Activated CD4-positive, alpha-beta T cell treated with anti-CD3 and anti-CD28 coated beads, Interleukin-10, Interleukin-2, amounts not matched to agents 100 ng/mL and 50 ng/mL, durations not matched to agents 16 hours and 8 hours (primary cell): ENCODE measurements at regions not wholly inside any gene's neighbourhood (a gene's known extent, or its start where the extent isn't known, plus 50 kb on each side); places are given as distances from the start of the nearest gene placed in this dataset.

ENCODE experiments used
- DNase-seq: peaks from one replicate; pipeline ENCODE4 v3.0.0-alpha.2; 2020

DNA sequence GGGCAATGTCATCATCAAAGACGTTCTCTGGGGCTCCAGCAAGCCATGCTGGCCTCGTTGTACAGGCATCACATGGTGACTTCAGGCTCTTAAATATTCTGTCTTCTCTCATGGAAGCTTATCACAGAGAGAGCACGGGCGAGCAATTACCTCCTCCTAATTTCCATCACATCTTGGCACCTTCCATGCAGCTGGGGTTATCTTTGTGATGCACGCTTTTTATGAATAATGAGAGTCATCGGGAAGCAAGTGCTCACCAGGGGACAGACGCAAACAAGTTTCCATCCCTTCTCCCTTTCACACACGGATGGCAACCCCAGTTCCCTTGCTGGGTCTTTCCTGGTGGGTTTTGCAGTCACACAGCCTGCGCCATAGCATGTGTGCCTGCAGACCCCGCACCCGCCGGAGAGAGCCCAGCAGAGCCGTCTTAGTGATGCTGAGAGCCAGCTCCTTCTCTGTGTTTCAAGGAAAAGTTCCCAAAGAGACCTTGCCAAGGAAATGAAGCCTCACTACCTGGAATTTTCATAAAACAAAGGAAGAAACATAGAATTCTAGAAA lies 116.3 kb upstream of the AFDN start:
- no peak for DNase-seq

DNA sequence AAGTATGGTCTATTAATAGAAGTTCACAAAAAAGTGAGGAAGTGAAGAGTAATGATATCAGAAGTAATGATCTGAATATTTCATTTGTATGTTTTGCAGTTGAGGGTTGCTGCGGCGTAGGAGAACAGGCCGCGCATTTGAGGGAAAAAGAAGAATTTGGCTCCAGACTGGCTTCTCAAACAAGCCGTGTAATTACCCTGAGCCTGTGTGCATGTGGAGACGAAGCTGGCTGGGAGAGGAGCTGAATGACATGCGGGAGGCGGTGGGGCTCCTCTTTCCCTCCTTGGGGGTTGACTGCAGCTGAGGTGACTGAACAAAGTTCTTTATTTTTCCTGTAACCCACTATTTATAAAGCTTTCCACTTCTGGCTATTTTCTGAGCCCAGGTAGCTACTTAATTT lies 115.5 kb upstream of the AFDN start:
- no peak for DNase-seq

DNA sequence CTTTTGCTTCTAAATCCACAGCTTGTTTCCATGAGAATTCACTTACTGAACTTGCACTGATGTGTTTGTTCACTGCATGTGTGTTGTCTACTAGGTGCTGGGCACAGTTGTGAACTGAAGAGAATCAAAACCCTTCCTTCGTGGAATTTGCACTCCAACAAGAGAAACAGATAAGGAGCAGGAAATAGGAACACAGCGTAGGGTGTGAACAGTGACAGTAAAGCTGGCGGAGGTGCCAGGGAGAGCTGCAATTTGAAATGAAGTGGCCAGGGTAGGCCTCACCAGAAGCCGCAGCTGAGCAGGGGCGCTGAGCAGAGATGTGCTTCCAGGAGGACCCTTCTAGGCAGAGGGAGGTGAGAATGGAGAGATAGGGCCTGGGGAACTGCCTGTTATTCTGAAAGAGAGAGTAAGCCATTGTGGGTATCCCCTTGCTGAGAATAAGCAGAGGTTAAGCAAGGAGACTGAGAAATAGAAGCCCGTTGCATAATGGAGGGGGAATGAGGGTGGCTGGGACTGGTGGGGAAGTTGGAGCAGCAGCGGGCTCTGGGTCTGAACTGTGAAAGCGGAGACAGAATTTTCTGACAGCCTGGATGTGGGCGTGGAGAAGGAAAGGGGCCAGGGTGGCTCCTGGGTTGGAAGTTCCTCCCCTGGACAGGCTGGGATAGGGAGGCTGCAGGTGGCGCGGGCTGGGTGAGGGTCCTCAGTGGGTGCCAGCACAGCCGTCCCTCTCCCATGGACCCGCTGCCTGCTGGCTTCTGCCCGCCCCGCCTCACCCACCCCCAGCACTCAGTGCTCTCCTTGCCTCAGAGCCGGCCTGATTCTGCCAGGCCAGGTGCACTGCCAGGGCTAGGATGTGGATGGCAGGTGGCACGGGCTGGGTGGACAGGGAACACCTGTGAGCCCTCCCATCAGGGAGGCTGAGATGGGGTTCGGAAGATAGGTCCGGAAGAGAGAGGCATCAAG lies 114.7 kb upstream of the AFDN start:
- no peak for DNase-seq

DNA sequence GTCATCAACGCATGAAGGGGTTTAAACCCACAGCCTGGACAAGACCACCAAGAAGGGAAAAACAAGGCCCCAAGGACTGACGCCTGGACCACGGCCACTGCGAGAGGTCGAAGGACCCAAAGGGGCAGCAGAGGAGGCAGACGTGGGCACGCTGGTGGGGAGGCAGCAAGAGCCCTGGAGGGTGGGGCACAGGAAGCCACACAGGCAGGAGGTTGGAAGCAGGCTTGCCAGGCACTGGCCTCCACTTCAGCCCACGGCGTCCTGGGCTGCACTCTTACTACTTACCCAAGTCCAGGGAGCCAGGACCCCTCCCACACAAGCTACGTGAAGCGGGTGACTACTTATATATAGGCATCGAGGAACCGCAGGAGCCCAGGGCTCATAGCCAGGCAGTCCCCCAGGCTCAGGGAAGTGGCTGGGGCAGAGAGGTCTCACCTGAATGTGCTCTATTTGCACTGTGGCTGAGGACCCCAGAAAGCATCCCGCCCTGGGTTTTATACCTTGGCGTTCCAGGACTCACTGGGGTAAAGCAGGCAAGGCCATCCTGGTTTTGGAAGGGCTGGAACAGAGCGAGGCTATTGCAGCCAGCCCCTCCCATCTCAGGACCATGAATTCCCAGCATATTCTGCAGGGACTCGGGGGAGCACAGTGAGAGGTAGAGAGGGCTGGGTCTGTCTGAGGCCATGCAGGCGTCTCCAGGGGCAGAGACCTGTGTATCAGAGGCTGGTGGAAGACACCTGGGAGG lies 113.8 kb upstream of the AFDN start:
- DNase-seq: no peak

DNA sequence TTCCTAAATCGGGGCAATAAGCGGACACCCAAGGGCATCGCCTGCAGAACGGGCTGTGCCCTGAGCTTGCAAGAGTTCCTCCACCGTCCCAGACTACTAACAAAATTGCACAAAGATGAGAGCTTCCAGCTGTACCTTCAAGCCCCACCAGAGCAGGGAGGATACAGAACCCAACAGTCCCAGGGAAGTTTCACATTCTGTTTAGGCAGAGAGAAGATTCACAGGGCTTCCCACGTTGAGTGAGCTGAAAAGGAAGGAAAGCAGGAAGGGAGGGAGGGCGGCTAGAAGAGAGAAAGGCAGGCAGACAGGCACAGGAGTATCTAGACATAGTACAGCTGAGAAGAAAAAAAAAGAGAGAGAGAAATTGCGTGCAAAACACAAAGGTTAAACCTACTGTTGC lies 112.6 kb upstream of the AFDN start:
- DNase-seq: no peak

DNA sequence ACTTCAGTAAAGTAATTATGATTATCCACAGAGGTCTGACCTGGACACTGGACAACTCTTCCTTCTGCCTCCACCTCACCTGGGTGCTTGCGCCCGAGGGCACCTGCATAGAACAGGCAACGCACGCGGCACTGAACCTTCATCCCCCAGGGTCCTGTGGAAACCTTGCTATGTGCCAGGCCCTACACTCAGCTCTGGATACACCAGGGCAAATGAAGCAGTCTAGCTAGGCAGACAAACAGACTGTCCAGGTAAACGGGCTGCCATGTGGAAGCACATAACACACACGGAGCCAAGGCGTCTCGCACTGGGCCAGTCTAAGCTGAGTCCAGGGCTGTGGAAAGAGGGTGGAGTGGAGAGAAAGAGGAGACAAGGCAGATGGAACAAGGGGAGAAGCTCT lies 109.3 kb upstream of the AFDN start:
- no peak for DNase-seq

DNA sequence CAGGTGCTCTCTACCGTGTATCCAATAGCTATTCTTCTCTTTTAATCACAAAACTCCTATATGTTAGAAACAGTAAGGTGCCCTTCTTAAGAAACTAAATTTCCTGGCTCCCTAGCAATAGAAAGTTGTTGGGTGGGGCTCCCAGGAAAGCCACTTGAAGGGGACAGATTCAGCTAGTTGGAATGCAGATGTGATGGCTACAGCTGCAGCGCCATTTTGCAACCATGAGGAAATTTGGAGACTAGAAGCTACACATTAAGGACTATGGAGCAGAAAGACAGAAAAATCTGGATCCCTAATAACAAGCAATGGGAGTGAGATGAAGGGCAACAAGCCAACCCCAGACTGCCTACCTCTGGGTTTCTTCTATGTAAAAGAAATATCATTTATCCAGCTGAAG lies 108.8 kb upstream of the AFDN start:
- DNase-seq: no peak

DNA sequence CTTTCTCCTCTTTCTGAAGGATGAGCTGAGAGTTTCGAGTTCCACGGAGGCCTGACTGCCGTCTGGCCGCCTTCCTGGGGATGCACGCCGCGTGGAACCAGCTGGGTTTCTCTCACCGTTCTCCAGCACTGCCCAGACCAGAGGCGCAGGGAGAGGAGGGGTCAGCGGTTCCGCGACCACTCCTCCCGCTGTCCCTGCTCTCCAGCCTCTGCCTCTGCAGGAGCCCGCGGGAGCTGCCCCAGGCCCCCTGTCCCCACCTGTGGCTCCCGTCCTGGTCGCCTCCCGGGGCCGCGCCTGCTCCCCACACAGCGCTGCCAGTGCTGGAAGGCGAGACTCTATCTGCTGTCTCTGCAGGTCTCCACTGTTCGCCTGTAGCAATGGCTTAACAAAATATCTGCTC lies 106.8 kb upstream of the AFDN start:
- DNase-seq: no peak

DNA sequence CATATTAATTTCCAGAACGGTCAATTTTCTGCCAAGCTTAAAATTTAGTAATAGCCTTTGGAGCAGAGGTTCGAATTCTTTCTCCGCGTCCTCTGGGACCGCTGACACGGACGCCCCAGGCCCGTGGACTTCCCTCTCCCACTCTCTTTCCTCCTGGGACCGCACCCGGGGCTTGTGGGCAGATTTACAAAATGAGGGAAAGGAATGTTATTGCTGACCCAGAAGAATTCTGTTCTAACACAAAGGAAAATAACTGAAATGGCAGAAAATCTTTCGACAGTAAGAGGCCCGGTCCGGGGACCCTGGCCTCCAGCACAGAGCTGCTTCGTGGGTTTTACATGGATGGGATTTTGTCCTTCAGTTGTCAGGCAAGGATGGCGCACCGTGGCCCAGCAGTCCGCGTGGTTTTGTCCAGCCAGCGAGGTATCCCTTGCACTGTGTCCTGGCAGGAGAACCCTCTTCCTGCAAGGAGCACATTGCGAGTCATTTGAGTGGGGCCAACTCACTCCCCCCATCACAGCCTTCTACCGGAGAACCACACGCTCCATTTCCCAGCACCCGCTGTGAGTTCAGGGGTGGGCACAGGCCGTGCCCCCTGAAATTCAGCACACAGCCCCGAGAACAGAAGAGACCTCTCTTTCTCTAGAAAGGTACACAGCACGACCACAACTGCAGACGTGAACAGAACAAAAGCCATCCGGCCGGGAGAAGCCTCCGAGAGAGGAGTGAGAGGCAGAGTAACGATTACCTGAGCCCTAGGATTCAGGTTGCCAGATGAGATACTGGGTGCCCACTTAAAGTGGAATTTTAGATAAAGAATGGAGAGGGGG lies 106.0 kb upstream of the AFDN start:
- DNase-seq: no peak

DNA sequence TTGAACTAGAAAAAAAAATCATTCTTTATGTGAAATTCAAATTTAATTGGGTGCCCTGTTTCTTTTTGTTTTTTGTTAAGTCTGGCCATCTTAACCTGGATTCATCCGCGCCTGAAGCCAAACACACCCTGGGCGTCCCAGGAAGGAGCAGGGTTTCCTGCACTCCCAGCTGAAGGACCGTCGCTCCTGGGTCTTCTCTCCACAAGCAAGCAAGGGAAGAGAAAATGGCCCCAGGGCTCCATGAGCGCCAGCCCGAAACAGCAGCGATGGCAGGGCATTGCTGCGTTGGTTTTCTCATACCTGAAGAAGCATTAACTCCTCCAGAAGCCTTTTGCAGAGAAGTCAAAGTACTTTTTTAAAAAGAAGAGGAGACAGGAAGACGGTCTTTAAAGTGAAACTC lies 105.4 kb upstream of the AFDN start:
- DNase-seq: no peak

DNA sequence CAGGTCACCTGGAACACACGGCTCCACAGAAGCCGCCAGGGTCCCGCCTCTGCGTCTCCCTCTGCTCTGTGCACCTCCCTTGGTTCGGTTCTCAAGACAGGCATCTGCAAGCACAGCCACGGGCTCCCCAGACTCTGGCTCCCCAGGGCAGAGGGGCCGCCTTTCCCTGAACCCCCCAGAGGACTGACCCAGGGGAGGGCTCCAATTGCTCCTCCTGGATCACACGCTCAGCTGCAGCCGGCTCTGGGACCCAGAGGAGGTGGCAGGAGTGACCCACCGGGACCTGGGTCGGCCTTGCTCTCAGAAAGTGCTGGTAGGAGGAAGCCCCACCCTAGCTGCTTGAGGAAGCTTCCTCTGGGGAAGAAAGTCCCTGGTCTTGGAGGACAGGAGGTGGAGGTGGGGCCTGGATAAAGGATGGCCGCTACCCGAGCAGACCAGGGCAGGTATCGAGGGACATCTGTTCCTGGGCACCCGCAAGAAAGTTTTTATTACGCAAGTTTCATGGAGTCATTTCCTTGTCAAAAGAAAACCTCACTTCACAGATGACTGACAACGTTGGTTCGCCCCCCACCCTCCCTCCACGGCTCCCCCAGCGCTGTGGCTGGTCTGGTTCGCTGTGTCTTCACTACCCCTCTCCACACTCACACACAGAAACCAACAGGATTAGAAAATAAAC lies 103.9 kb upstream of the AFDN start:
- DNase-seq: no peak

DNA sequence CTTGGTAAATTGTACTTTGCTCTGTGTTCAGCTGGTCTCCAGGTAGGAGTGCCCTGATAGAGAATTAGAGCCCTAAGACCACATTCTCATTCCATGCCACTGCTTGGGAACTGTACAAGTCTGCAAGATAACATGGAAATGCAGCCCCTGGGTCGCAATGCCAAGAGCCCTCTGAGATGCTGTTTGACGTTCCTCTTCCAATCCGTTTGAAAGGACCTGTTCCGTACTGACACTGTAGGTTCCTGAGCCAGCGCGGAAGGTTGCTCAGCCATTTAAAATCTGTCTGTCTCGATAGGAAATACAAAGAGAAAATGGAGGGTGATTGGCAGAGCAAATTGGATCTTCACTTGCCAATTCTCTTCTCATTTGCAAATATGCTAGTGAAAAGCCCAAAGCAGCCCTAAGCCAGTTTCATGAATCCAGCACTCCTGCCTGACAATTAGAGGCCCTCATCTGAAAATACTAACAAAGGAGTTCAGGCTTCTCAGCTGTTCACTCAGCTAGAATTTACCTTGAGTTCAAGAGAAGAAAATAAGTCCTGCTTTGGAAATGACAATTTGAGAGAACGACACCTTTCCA lies 100.6 kb upstream of the AFDN start:
- no peak for DNase-seq

DNA sequence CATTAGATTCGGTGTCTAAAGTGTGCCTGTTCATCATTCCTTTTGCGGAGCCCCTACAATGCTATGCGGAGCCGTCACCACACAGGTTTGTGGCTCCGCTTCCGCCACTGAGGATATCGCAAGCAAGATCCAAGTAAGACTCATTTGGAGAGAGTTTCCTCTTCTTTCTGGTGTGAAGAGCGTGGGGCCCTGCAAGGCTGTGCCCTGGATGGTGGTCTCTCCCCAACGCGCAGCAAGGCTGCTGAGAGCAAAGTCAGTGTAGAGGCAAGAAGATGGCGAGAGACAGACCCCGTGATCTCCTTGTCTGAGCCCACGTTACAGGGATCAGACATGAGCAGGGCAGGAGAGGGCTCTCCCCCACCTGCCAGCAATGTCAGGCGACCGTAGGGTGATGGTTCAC lies 96.3 kb upstream of the AFDN start:
- no peak for DNase-seq

DNA sequence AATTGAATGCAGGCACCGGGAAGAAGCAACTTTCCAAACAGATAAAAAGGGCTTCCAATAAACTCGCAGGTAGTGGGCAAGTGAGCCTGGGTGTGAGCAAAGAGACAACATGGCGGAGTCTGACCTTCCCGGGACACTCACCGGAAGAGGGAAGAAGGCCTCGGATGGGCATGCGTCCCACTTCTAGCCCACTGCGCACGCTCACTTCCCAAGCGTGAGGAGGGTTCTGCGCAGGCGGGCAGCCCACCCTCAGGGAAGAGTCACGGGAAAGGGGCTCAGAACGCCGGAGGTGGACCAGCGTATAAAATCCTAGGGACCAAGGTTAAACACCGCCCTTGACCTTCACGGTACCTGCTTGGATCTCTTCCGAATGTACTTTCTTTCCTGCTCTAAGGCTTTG lies 95.5 kb upstream of the AFDN start:
- no peak for DNase-seq

DNA sequence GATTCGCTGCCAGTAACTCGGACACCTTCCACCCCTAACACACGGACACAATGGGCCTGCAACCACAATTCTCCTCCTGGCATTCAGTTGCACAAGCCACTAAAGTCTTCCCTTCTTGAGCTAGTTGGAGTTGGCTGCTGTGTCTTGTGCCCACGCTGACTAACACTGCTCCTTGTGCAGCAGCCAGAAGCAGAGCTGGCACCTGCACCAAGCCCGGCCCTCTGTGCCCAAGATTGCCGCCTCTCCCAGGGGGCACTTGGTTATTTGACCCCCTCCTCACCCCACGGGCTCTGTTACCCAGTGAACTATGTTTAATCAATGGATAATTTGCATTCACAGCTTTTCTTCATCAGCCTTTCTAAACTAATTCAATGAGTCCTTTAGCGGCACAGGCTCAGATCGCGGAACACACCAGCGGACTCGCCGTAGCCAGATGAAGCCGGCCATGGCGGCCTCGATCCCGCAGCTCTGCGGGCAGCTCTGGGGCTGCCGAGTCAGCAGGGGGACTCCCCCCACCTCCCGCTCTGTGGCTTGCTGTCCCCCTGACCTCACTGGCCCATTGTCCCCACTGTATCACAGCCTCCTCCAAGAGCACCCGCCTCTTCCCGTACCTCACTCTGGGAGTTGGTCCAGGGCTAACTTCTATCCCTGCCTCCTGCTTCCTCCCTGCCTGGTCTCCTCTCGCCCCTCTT lies 94.8 kb upstream of the AFDN start:
- no peak for DNase-seq

DNA sequence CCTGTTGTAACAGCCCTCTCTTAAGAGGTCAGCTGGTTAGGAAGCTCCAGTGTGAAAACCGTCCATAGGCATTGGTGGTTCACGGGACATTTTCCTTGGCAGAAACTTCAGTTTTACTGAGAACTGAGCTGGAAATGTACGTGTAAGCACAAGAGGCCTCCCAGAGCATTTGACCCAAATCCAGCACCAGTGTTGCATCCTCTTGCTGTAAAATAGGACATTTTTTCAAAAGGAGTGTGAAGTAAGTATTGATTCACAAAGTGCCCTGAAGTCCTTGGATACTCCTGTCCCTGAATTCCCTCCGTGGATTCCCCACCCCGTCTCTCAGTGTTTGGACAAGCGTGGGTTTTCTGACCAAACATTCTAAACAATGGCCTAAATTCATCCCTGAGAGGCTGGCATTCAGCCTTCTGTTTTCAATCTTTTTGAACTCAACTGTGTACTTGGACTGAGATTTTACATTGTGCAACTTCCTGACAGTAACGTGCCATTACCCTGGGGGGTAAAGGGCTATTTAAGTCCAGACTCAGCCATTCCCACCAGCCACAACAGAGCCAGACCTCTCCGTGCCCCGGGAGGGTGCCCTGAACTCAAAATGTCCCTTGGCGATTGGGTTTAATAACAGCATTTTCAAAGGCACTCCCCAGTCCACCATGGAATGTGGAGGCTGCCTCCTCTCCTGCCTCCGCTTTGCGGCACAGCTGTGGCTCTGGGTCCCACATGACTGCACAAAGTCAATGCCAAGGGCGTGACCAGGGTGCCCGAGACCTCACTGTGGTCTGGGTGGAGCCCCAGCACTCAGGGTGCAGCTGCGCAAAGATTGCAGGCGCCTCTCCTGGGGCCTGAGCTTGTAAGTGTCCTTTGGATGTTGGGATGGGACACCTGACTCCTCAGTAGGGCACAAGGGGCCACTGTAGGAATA lies 92.7 kb upstream of the AFDN start:
- no peak for DNase-seq

DNA sequence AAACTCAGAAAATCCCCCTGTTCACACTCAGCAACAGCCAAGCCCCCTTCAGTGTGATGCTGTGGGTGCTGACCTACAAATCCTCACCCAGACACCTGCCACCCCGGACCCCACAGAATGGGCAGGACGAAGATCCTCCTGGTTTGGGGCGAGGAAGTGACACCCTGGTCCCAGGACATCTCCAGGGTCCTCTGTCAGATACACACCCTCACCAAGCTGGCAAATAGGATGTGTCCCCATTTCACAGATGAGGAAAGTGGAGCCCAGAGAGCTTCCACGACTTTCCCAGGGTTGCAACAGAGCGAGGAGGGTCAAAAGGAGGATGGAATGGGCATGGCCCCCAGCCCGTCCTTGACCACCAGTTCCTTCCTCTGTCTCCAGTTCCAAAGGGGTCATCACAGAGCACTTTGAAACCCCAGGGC lies 92.0 kb upstream of the AFDN start:
- DNase-seq: no peak

DNA sequence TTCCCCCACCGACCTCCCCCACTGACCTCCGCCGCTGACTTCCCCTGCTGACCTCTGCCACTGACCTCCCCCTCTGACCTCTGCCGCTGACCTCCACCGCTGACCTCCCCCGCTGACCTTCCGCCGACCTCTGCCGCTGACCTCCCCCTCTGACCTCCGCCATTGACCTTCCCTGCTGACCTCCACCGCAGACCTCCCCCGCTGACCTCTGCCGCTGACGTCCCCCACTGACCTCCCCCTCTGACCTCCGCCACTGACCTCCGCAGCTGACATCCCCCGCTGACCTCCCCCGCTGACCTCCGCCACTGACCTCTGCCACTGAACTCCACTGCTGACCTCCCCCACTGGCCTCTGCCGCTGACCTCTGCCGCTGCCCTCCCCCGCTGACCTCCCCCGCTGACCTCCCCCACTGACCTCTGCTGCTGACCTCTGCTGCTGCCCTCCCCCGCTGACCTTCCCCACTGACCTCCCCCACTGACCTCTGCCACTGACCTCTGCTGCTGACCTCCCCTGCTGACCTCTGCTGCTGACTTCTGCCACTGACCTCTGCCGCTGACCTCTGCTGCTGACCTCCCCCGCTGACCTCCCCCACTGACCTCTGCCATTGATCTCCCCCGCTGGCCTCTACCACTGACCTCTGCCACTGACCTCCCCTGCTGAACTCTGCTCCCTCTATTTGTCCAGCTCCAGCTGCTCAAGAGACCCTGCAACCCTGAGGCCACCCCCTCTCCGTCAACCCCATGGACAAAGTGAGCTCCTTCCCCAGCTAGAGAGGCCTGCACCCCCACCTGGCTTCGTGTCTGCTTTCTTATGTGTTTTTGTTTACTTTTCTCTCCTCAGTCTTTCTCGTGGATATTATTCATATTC lies 91.4 kb upstream of the AFDN start:
- DNase-seq: no peak

DNA sequence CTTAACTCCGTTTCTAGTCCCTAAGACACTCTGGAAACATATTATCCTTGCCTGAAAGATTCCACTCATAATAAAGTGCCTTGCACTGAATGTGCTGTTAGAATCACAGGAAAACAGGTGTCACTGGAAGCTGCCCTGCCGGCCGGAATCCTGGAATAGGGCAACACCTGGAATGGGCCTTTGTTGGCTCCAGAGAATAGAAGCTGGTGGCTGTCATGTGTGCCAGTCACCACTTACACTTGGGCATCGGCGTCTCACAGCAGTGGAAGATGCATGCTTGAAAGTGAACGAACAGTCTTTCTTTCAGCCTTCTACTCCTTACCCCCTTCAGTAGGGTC lies 90.8 kb upstream of the AFDN start:
- no peak for DNase-seq
